ENCODE measurements at regions not wholly inside any gene's neighbourhood (a gene's known extent, or its start where the extent isn't known, plus 50 kb on each side); places are given as distances from the start of the nearest gene placed in this dataset.

DNA sequence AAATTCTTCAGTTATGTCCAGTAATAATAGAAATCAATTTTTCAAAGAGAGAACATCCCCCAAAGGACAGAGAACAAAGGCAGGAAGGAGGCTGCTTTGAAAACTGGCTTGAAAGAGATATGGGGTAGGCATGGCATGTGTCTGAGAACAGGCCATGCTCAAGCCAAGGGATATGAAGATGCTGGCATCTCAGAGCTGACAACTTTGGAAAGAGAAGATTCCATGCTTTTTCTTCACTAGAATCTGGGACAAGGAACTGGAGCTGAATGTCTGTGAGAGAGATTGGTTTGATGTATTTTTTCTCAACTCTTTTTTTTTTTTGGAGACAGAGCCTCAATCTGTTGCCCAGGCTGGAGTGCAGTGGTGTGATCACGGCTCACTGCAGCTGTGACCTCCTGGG lies 139.8 kb upstream of the DLX2 start:
- TF ChIP-seq, protein P1, sequence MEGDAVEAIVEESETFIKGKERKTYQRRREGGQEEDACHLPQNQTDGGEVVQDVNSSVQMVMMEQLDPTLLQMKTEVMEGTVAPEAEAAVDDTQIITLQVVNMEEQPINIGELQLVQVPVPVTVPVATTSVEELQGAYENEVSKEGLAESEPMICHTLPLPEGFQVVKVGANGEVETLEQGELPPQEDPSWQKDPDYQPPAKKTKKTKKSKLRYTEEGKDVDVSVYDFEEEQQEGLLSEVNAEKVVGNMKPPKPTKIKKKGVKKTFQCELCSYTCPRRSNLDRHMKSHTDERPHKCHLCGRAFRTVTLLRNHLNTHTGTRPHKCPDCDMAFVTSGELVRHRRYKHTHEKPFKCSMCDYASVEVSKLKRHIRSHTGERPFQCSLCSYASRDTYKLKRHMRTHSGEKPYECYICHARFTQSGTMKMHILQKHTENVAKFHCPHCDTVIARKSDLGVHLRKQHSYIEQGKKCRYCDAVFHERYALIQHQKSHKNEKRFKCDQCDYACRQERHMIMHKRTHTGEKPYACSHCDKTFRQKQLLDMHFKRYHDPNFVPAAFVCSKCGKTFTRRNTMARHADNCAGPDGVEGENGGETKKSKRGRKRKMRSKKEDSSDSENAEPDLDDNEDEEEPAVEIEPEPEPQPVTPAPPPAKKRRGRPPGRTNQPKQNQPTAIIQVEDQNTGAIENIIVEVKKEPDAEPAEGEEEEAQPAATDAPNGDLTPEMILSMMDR (conservative IDR thresholded peaks at IDR 0.05 in 1 of 2, IDR thresholded peaks at IDR 0.05 in 1 of 2; ENCODE audit: extremely low read depth in 1 of 2, insufficient read depth in 1 of 2, low read depth in 1 of 2, low read length in 2 of 2), result no peak
- no peak for TF ChIP-seq EZH2 (IDR thresholded peaks at IDR 0.05; ENCODE audit: borderline replicate concordance, low read length)
